GM12891 (cell line): ENCODE measurements at regions not wholly inside any gene's neighbourhood (a gene's known extent, or its start where the extent isn't known, plus 50 kb on each side); places are given as distances from the start of the nearest gene placed in this dataset.

Source experiments
- PAX5 ChIP-seq: IDR thresholded peaks from 2 replicates; pipeline ENCODE4 v1.6.1; 2011; ENCODE audit warnings: low read length, moderate library complexity, mild to moderate bottlenecking; ENCODE audit not compliant: insufficient read depth, severe bottlenecking
- POLR2A ChIP-seq: IDR thresholded peaks from 2 replicates; pipeline ENCODE4 v1.6.1; 2011; ENCODE audit warnings: low read depth, low read length, control low read depth
- POLR2AphosphoS5 ChIP-seq: IDR thresholded peaks from 2 replicates; pipeline ENCODE4 v1.6.1; 2011; ENCODE audit warnings: low read depth, low read length, control low read depth
- SPI1 ChIP-seq: IDR thresholded peaks from 2 replicates; pipeline ENCODE4 v1.6.1; 2011; ENCODE audit warnings: low read depth, low read length, control low read depth
- TAF1 ChIP-seq: IDR thresholded peaks from 2 replicates; pipeline ENCODE4 v1.6.1; 2011; ENCODE audit warnings: low read depth, low read length, control low read depth

- TF ChIP-seq POLR2AphosphoS5 (no peak), TAF1 (no peak), POLR2A (no peak), SPI1 (no peak), PAX5 (no peak)
These were observed 146.2 kb downstream of the SLC6A15 start for GRCh38 chr12:84766375-84766774.
